Astrocyte (in vitro differentiated cells and primary cell): ENCODE measurements at regions not wholly inside any gene's neighbourhood (a gene's known extent, or its start where the extent isn't known, plus 50 kb on each side); places are given as distances from the start of the nearest gene placed in this dataset.

Source experiments
- CTCF ChIP-seq: IDR thresholded peaks from 2 replicates; pipeline ENCODE4 v1.5.1; 2011; ENCODE audit warnings: low read depth, mild to moderate bottlenecking, inconsistent platforms, low read length, moderate library complexity; ENCODE audit not compliant: insufficient read depth
- EZH2 ChIP-seq: IDR thresholded peaks from 2 replicates; pipeline ENCODE4 v1.6.1; 2012; ENCODE audit warnings: mild to moderate bottlenecking, low read length, inconsistent platforms; ENCODE audit not compliant: insufficient read depth

GRCh38 chr12:20044846-20045245, 323.5 kb upstream of the PDE3A start:
- no peak for TF ChIP-seq CTCF
- TF ChIP-seq EZH2 = no peak
